Chondrocyte (in vitro differentiated cells): ENCODE measurements at regions not wholly inside any gene's neighbourhood (a gene's known extent, or its start where the extent isn't known, plus 50 kb on each side); places are given as distances from the start of the nearest gene placed in this dataset.

Experiments used
- DNase-seq: peaks from one replicate; pipeline ENCODE4 v3.0.0; 2021; ENCODE audit warnings: mixed read lengths, low spot score
- H3K27ac Mint-ChIP-seq: one replicate; pipeline ENCODE4 v1.8.0; 2021; ENCODE audit warnings: mild to moderate bottlenecking, moderate library complexity, mixed read lengths; ENCODE audit not compliant: unreplicated experiment
- H3K27me3 Mint-ChIP-seq: 2 replicates; pipeline ENCODE4 v1.8.0; 2021; ENCODE audit warnings: low read depth, mixed read lengths
- H3K36me3 Mint-ChIP-seq: 2 replicates; pipeline ENCODE4 v1.8.0; 2021; ENCODE audit warnings: low read depth, mixed read lengths
- H3K4me1 Mint-ChIP-seq: 2 replicates; pipeline ENCODE4 v1.8.0; 2021; ENCODE audit warnings: low read depth, mild to moderate bottlenecking, mixed read lengths
- H3K4me3 Mint-ChIP-seq: one replicate; pipeline ENCODE4 v1.8.0; 2021; ENCODE audit warnings: mild to moderate bottlenecking, moderate library complexity, mixed read lengths; ENCODE audit not compliant: unreplicated experiment
- H3K9me3 Mint-ChIP-seq: 2 replicates; pipeline ENCODE4 v1.8.0; 2021; ENCODE audit warnings: low read depth, mixed read lengths
- CTCF ChIP-seq: fragments of 200-600 bp; sonication (generic); IDR thresholded peaks from 2 replicates; pipeline ENCODE4 v1.5.0; 2021; ENCODE audit warnings: antibody characterized with exemption, mild to moderate bottlenecking, moderate library complexity

GRCh38 chr12:39186744-39187143, 256.2 kb downstream of the KIF21A start:
- H3K9me3 Mint-ChIP-seq, result no peaks in the 10 kb centered on the region
- DNase-seq, result no peak
- no peaks in the 10 kb centered on the region for H3K36me3 Mint-ChIP-seq
- peaks cover 2% of the 10 kb centered on the region for H3K27me3 Mint-ChIP-seq
- H3K27ac Mint-ChIP-seq, result no peak overlapping the region
- no peak for TF ChIP-seq CTCF
- no peak overlapping the region for H3K4me3 Mint-ChIP-seq
- no peaks in the 10 kb centered on the region for H3K4me1 Mint-ChIP-seq

GRCh38 chr12:39178837-39179236, 264.1 kb downstream of the KIF21A start:
- H3K36me3 Mint-ChIP-seq, result no peaks in the 10 kb centered on the region
- peaks cover 2% of the 10 kb centered on the region for H3K27me3 Mint-ChIP-seq
- no peaks in the 10 kb centered on the region for H3K4me1 Mint-ChIP-seq
- no peak for DNase-seq
- H3K9me3 Mint-ChIP-seq, result no peaks in the 10 kb centered on the region
- no peak for TF ChIP-seq CTCF
- H3K4me3 Mint-ChIP-seq, result no peak overlapping the region
- H3K27ac Mint-ChIP-seq, result no peak overlapping the region

GRCh38 chr12:39176356-39176755, 266.6 kb downstream of the KIF21A start:
- Mint-ChIP-seq H3K9me3 (no peaks in the 10 kb centered on the region), H3K36me3 (no peaks in the 10 kb centered on the region), H3K4me3 (no peak overlapping the region), H3K27me3 (no peaks in the 10 kb centered on the region), H3K4me1 (no peaks in the 10 kb centered on the region), H3K27ac (no peak overlapping the region)
- TF ChIP-seq CTCF, result no peak
- no peak for DNase-seq

- no peaks in the 10 kb centered on the region for H3K36me3 Mint-ChIP-seq
- no peaks in the 10 kb centered on the region for H3K4me1 Mint-ChIP-seq
- no peak overlapping the region for H3K27ac Mint-ChIP-seq
- H3K4me3 Mint-ChIP-seq, result no peak overlapping the region
- no peaks in the 10 kb centered on the region for H3K27me3 Mint-ChIP-seq
- no peak for TF ChIP-seq CTCF
- H3K9me3 Mint-ChIP-seq, result no peaks in the 10 kb centered on the region
- no peak for DNase-seq
Observed at GRCh38 chr12:39173726-39174125, 268.3 kb upstream of the CPNE8 start.

GRCh38 chr12:39165338-39165737, 259.9 kb upstream of the CPNE8 start:
- H3K27ac Mint-ChIP-seq, result no peak overlapping the region
- H3K9me3 Mint-ChIP-seq, result peaks cover 6% of the 10 kb centered on the region
- H3K36me3 Mint-ChIP-seq, result no peaks in the 10 kb centered on the region
- H3K27me3 Mint-ChIP-seq, result no peaks in the 10 kb centered on the region
- no peaks in the 10 kb centered on the region for H3K4me1 Mint-ChIP-seq
- H3K4me3 Mint-ChIP-seq, result no peak overlapping the region
- no peak for DNase-seq
- no peak for TF ChIP-seq CTCF
